ENCODE measurements at regions not wholly inside any gene's neighbourhood (a gene's known extent, or its start where the extent isn't known, plus 50 kb on each side); places are given as distances from the start of the nearest gene placed in this dataset.

- TF ChIP-seq ZNF274 (IDR thresholded peaks at IDR 0.05; ENCODE audit: low read depth, low read length) (no peak), SUZ12 (IDR thresholded peaks at IDR 0.05; ENCODE audit: extremely low read depth, insufficient read depth, insufficient read length) (no peak), YY1 (IDR thresholded peaks at IDR 0.05; ENCODE audit: insufficient read depth, insufficient read length) (no peak)
Observed at GRCh38 chr5:51669095-51669494, 285.8 kb downstream of the ISL1 start.
